Osteocyte (in vitro differentiated cells): ENCODE measurements at regions not wholly inside any gene's neighbourhood (a gene's known extent, or its start where the extent isn't known, plus 50 kb on each side); places are given as distances from the start of the nearest gene placed in this dataset.

Experiments
- DNase-seq: peaks from one replicate; pipeline ENCODE4 v3.0.0; 2021; ENCODE audit warnings: mixed read lengths; ENCODE audit not compliant: unreplicated experiment; ENCODE audit errors: extremely low spot score
- H3K27ac Mint-ChIP-seq: one replicate; pipeline ENCODE4 v1.8.0; 2021; ENCODE audit warnings: mild to moderate bottlenecking, mixed read lengths; ENCODE audit not compliant: unreplicated experiment
- H3K27me3 Mint-ChIP-seq: one replicate; pipeline ENCODE4 v1.8.0; 2021; ENCODE audit warnings: mixed read lengths; ENCODE audit not compliant: unreplicated experiment
- H3K36me3 Mint-ChIP-seq: one replicate; pipeline ENCODE4 v1.8.0; 2021; ENCODE audit warnings: mixed read lengths; ENCODE audit not compliant: unreplicated experiment
- H3K4me1 Mint-ChIP-seq: one replicate; pipeline ENCODE4 v1.8.0; 2021; ENCODE audit warnings: mixed read lengths; ENCODE audit not compliant: unreplicated experiment
- H3K4me3 Mint-ChIP-seq: one replicate; pipeline ENCODE4 v1.8.0; 2021; ENCODE audit warnings: mild to moderate bottlenecking, moderate library complexity, mixed read lengths; ENCODE audit not compliant: unreplicated experiment
- H3K9me3 Mint-ChIP-seq: one replicate; pipeline ENCODE4 v1.8.0; 2021; ENCODE audit warnings: mixed read lengths; ENCODE audit not compliant: unreplicated experiment
- CTCF ChIP-seq: fragments of 200-600 bp; sonication (generic); IDR thresholded peaks from 2 replicates; pipeline ENCODE4 v1.5.0; 2021; ENCODE audit warnings: antibody characterized with exemption, mild to moderate bottlenecking, moderate library complexity

GRCh38 chr13:34546344-34547250 lies 395.5 kb upstream of the NBEA start:
- peaks cover 19% of the 10 kb centered on the region for H3K4me1 Mint-ChIP-seq
- H3K9me3 Mint-ChIP-seq = peaks cover 8% of the 10 kb centered on the region
- DNase-seq = no peak
- no peak overlapping the region for H3K4me3 Mint-ChIP-seq
- no peak for TF ChIP-seq CTCF
- no peaks in the 10 kb centered on the region for H3K36me3 Mint-ChIP-seq
- H3K27me3 Mint-ChIP-seq = no peaks in the 10 kb centered on the region
- peak overlapping the region; percentile 29 for H3K27ac Mint-ChIP-seq

- Mint-ChIP-seq H3K36me3 (no peaks in the 10 kb centered on the region), H3K27ac (no peak overlapping the region), H3K27me3 (no peaks in the 10 kb centered on the region), H3K4me3 (no peak overlapping the region), H3K9me3 (peaks cover 8% of the 10 kb centered on the region), H3K4me1 (peaks cover 19% of the 10 kb centered on the region)
- TF ChIP-seq CTCF = no peak
- DNase-seq = no peak
These were observed 394.1 kb upstream of the NBEA start for GRCh38 chr13:34547929-34548328.

GRCh38 chr13:34553376-34553775 lies 388.7 kb upstream of the NBEA start:
- Mint-ChIP-seq H3K27me3 (peaks cover 11% of the 10 kb centered on the region), H3K4me1 (no peaks in the 10 kb centered on the region), H3K36me3 (no peaks in the 10 kb centered on the region), H3K9me3 (no peaks in the 10 kb centered on the region), H3K4me3 (no peak overlapping the region), H3K27ac (no peak overlapping the region)
- no peak for DNase-seq
- TF ChIP-seq CTCF = no peak

- Mint-ChIP-seq H3K27ac (no peak overlapping the region), H3K4me1 (no peaks in the 10 kb centered on the region), H3K9me3 (no peaks in the 10 kb centered on the region), H3K36me3 (no peaks in the 10 kb centered on the region), H3K27me3 (peaks cover 17% of the 10 kb centered on the region), H3K4me3 (no peak overlapping the region)
- no peak for TF ChIP-seq CTCF
- DNase-seq = no peak
These were observed 386.1 kb upstream of the NBEA start for GRCh38 chr13:34555988-34556387.

- Mint-ChIP-seq H3K4me3 (no peak overlapping the region), H3K4me1 (no peaks in the 10 kb centered on the region), H3K36me3 (no peaks in the 10 kb centered on the region), H3K9me3 (peaks cover 4% of the 10 kb centered on the region), H3K27ac (no peak overlapping the region), H3K27me3 (peaks cover 26% of the 10 kb centered on the region)
- no peak for TF ChIP-seq CTCF
- no peak for DNase-seq
These were observed 381.0 kb upstream of the NBEA start for GRCh38 chr13:34561033-34561432.
